K562 (cell line): ENCODE measurements at regions not wholly inside any gene's neighbourhood (a gene's known extent, or its start where the extent isn't known, plus 50 kb on each side); places are given as distances from the start of the nearest gene placed in this dataset.

Experiments
- ATAC-seq: fragments of 200-7000 bp; cut with Tn5 transposase; 3 replicates; pipeline ENCODE4 v1.9.1; 2020; ENCODE audit warnings: moderate library complexity
- BruUV-seq: library from RNA; stranded (reverse); fragments of 400-500 nt; replicated peaks from 2 replicates; lab custom pipeline; 2021; lab: Mats Ljungman, UMichigan
- CTCF ChIA-PET: fragments of 300-600 bp; formaldehyde crosslinking; extraction: SDS; loops from one replicate; lab custom pipeline; 2021; ENCODE audit warnings: low intra/inter-chr PET ratio; lab: Yijun Ruan, JAX
- POLR2A ChIA-PET: fragments of 300-600, 350-650 bp; sonication (Branson Sonifier 250); formaldehyde crosslinking; extraction: SDS; loops from one replicate; lab custom pipeline; 2021; ENCODE audit warnings: antibody characterized with exemption, inconsistent platforms; lab: Yijun Ruan, JAX
- DNase-seq, 4 experiments: peaks; one replicate each; pipeline versions ENCODE4 v3.0.0 to v3.0.0-alpha.2; 2011 to 2018; ENCODE audit warnings: low spot score in 3 of 4, mixed read lengths in 3 of 4; ENCODE audit errors: extremely low read depth in 1 of 4
- FAIRE-seq: peaks from 2 replicates; lab custom pipeline; 2011; peaks lifted over from hg19 to GRCh38; lab: Jason Lieb, UNC
- H2AFZ ChIP-seq: 2 replicates; pipeline ENCODE4 v1.6.0; 2011; ENCODE audit warnings: low read depth, low read length, control low read depth, inconsistent platforms
- H3K27ac ChIP-seq: fragments of 200-600 bp; 3 replicates; pipeline ENCODE4 v1.8.0; 2011; ENCODE audit warnings: low read depth, mild to moderate bottlenecking, control low read depth, inconsistent platforms, low read length, moderate library complexity, mixed read lengths; ENCODE audit errors: extremely low read depth
- H3K27me3 ChIP-seq, 2 experiments: fragments of 300-600 bp in 1 of 2; 2 replicates in 1 of 2; 3 replicates in 1 of 2; pipeline versions ENCODE4 v1.6.0 to v1.8.0; 2011; ENCODE audit warnings: inconsistent platforms in 2 of 2, low read length in 2 of 2, mild to moderate bottlenecking in 1 of 2, mixed read lengths in 1 of 2, moderate library complexity in 1 of 2; ENCODE audit not compliant: control insufficient read depth in 2 of 2, insufficient read depth in 2 of 2
- H3K36me3 ChIP-seq: fragments of 300-600 bp; 3 replicates; pipeline ENCODE4 v1.8.0; 2011; ENCODE audit warnings: mild to moderate bottlenecking, low read length, inconsistent platforms; ENCODE audit not compliant: control insufficient read depth, insufficient read depth
- H3K4me1 ChIP-seq, 2 experiments: fragments of 200-600 bp in 1 of 2; replicated peaks in 1 of 2; 2 replicates in 1 of 2; 3 replicates in 1 of 2; pipeline versions ENCODE4 v1.5.1 to v1.8.0; 2011; ENCODE audit warnings: inconsistent platforms in 2 of 2, low read length in 2 of 2, mild to moderate bottlenecking in 1 of 2, mixed read lengths in 1 of 2, moderate library complexity in 1 of 2; ENCODE audit not compliant: control insufficient read depth in 2 of 2, insufficient read depth in 2 of 2
- H3K4me2 ChIP-seq: 2 replicates; pipeline ENCODE4 v1.6.1; 2011; ENCODE audit warnings: low read length, control low read depth, inconsistent platforms, mixed read lengths; ENCODE audit not compliant: insufficient read depth
- H3K4me3 ChIP-seq: fragments of 200-600 bp; sonication (generic), shearing (Covaris generic); 2 replicates; pipeline ENCODE4 v1.5.1; 2016; ENCODE audit warnings: control low read depth, inconsistent platforms
- H3K79me2 ChIP-seq: fragments of 200-600 bp; 3 replicates; pipeline ENCODE4 v1.8.0; 2011; ENCODE audit warnings: low read length, inconsistent platforms; ENCODE audit not compliant: control insufficient read depth, insufficient read depth
- H3K9ac ChIP-seq, 2 experiments: 2 replicates each; pipeline versions ENCODE4 v1.6.0 to v1.6.1; 2011; ENCODE audit warnings: low read depth in 2 of 2, low read length in 2 of 2, control low read depth in 1 of 2, inconsistent platforms in 1 of 2, mild to moderate bottlenecking in 1 of 2, mixed read lengths in 1 of 2; ENCODE audit not compliant: insufficient read depth in 1 of 2
- H3K9me1 ChIP-seq: one replicate; pipeline ENCODE4 v1.6.0; 2011; ENCODE audit warnings: inconsistent platforms, mild to moderate bottlenecking, low read length, moderate library complexity; ENCODE audit not compliant: control insufficient read depth, insufficient read depth
- H3K9me3 ChIP-seq: replicated peaks from 2 replicates; pipeline ENCODE4 v1.5.1; 2011; ENCODE audit warnings: low read depth, low read length, inconsistent platforms; ENCODE audit not compliant: control insufficient read depth, insufficient read depth
- H4K20me1 ChIP-seq: replicated peaks from 2 replicates; pipeline ENCODE4 v1.6.1; 2011; ENCODE audit warnings: low read length, inconsistent platforms, mixed read lengths; ENCODE audit not compliant: control insufficient read depth, insufficient read depth
- GTF2A2 ChIP-seq: IDR thresholded peaks from 2 replicates; pipeline ENCODE4 v1.6.1; 2016; ENCODE audit warnings: mild to moderate bottlenecking, missing genetic modification characterization, missing compliant biosample characterization
- GTF2F1 ChIP-seq: IDR thresholded peaks from 2 replicates; pipeline ENCODE4 v1.6.1; 2011; ENCODE audit warnings: low read depth, low read length, improper control_type of control experiment
- HLTF ChIP-seq: fragments of 450-650 bp; IDR thresholded peaks from 2 replicates; pipeline ENCODE4 v1.6.1; 2016
- ILF3 ChIP-seq: fragments of 450-650 bp; IDR thresholded peaks from 2 replicates; pipeline ENCODE4 v1.6.1; 2018; ENCODE audit warnings: antibody characterized with exemption, mild to moderate bottlenecking, moderate library complexity, borderline replicate concordance
- MAFG ChIP-seq: fragments of 450-650 bp; conservative IDR thresholded peaks from 2 replicates; pipeline ENCODE4 v1.6.1; 2016; ENCODE audit warnings: missing genetic modification characterization, missing compliant biosample characterization
- MEF2D ChIP-seq: conservative IDR thresholded peaks from 2 replicates; pipeline ENCODE4 v1.6.1; 2016; ENCODE audit warnings: low read depth, missing genetic modification characterization, missing compliant biosample characterization
- RAD21 ChIP-seq, 2 experiments: fragments of 250-450 bp in 1 of 2; fragments of 450-650 bp in 1 of 2; sonication (Bioruptor Pico) in 1 of 2; formaldehyde crosslinking in 1 of 2; IDR thresholded peaks in 1 of 2; conservative IDR thresholded peaks in 1 of 2; 2 replicates each; pipeline versions ENCODE4 v1.4.0 to v1.8.0; 2020 to 2022; ENCODE audit warnings: mild to moderate bottlenecking in 2 of 2, moderate library complexity in 1 of 2
- RBM17 ChIP-seq: fragments of 200-400 bp; formaldehyde crosslinking; IDR thresholded peaks from 2 replicates; pipeline ENCODE4 v1.6.1; 2017; ENCODE audit warnings: low read depth, mild to moderate bottlenecking, low read length, borderline replicate concordance
- SREBF1 ChIP-seq: fragments of 150-350 bp; IDR thresholded peaks from 2 replicates; pipeline ENCODE4 v1.6.1; 2014; ENCODE audit warnings: antibody characterized with exemption, low read depth, low read length, borderline replicate concordance
- SREBF2 ChIP-seq: sonication (generic); formaldehyde crosslinking; IDR thresholded peaks from 2 replicates; pipeline ENCODE4 v1.4.0; 2020; ENCODE audit warnings: mild to moderate bottlenecking, missing genetic modification reagents
- SRSF3 ChIP-seq: fragments of 200-400 bp; formaldehyde crosslinking; IDR thresholded peaks from 2 replicates; pipeline ENCODE4 v1.6.1; 2016; ENCODE audit warnings: mild to moderate bottlenecking, low read length, moderate library complexity; ENCODE audit not compliant: insufficient read depth
- TEAD4 ChIP-seq, 2 experiments: sonication (generic) in 1 of 2; formaldehyde crosslinking in 1 of 2; IDR thresholded peaks; 2 replicates each; pipeline versions ENCODE4 v1.6.1 to v1.8.0; 2012 to 2022; ENCODE audit warnings: borderline replicate concordance in 1 of 2, inconsistent platforms in 1 of 2, low read length in 1 of 2, mild to moderate bottlenecking in 1 of 2, missing genetic modification reagents in 1 of 2
- TFAM ChIP-seq: fragments of 250-450 bp; sonication (Bioruptor Pico); conservative IDR thresholded peaks from 2 replicates; pipeline ENCODE4 v1.5.0; 2021; ENCODE audit warnings: mild to moderate bottlenecking, moderate library complexity
- WGBS: fragments of 100-300 bp; shearing (Covaris generic); methylation state at CpG from one replicate; pipeline ENCODE4 v1.1.6; 2016; ENCODE audit warnings: low coverage, mixed read lengths; ENCODE audit not compliant: insufficient coverage; ENCODE audit errors: missing lambda C conversion rate; 5-methylcytosine and 5-hydroxymethylcytosine counted together
- in situ Hi-C: fragments of 300-500 bp; cut with MboI; formaldehyde crosslinking; loops from 4 replicates; pipeline ENCODE4 v1.15.0; 2018; ENCODE audit warnings: inconsistent platforms, mixed read lengths
- intact Hi-C: fragments of 100-400 bp; cut with micrococcal nuclease; formaldehyde crosslinking; loops from 2 replicates; pipeline ENCODE4 v1.14.2; 2022
- TF ChIP-seq, protein P1 (sequence below): fragments of 450-650 bp; IDR thresholded peaks from 2 replicates; pipeline ENCODE4 v1.6.1; 2014; ENCODE audit warnings: low read depth, mild to moderate bottlenecking, moderate library complexity, borderline replicate concordance
- TF ChIP-seq, protein P2 (sequence below): sonication (generic); formaldehyde crosslinking; IDR thresholded peaks from 2 replicates; pipeline ENCODE4 v1.8.0; 2022; ENCODE audit warnings: mild to moderate bottlenecking, missing genetic modification reagents

DNA sequence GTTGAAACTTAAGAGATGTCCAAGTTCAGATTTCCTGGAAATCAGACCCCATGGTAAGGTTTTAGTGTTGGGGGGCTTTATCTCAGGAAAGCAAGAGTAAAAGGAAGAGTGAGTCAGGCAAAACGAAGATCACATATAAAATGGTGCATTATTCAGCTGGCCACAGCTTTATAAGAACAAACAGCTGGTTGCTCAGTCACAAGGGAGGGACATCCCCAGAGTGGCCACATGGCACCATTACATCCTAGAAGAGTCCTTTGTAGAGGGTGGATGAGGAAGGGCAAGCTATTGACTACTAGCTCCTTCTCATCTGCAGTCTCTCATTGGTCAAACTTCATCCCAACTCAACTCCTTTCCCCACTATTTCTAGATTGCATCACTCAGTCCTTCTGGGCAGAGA is 68.3 kb upstream of the COL8A1 start:
- in situ Hi-C loops: no loop called here
- WGBS: 0% methylated on average over 1 of the region's 1 CpG

DNA sequence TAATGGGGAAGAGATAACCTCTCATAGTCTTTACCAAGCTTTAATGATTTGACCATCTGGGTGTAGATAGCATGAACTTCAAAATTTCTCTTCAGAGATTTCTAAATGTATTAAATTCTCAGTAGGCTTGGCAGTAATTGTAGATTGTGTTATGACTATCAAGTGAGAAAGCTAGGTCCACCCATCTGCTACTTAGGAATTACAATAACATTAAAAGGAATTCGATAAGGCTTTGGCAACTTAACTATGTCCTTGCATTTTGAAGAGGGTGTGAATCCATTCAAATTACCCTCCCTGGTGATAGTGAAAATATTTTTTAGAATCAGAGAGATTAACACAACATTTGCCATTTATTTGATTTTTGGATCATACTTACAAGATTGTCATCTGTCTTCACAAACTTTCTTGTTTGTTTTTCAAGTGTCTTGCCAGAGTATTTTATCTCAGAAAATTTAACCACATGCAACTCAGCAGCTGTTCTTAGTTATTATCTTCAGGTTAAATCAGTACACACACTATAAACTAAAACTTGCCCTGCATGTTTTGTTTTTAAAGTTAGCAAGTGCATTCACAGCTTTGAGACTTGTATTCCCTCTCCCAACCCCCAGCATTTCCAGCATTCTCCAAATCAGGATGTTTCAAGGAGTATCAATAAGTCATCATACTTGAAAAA is 69.6 kb upstream of the COL8A1 start:
- Histone ChIP-seq H3K27me3 (no peaks in the 10 kb centered on the region), H3K9ac (no peak overlapping the region), H3K9me1 (no peaks in the 10 kb centered on the region), H3K4me2 (no peak overlapping the region), H2AFZ (no peak overlapping the region), H3K79me2 (no peaks in the 10 kb centered on the region), H3K9me3 (no peaks in the 10 kb centered on the region), H3K36me3 (no peaks in the 10 kb centered on the region), H3K4me3 (no peak overlapping the region), H4K20me1 (no peaks in the 10 kb centered on the region), H3K27ac (no peak overlapping the region), H3K4me1 (no peaks in the 10 kb centered on the region)
- intact Hi-C loops (no loop called here), in situ Hi-C loops (no loop called here)
- FAIRE-seq (no peak), DNase-seq (no peak), ATAC-seq (no peak)
- POLR2A ChIA-PET: no interaction called here
- WGBS: 0% methylated on average over 1 of the region's 1 CpG
- BruUV-seq: no TSS peak
- CTCF ChIA-PET: no interaction called here
- no peak for TF ChIP-seq HLTF
- no peak for TF ChIP-seq MEF2D (tag)
- no peak for TF ChIP-seq SREBF2 (CRISPR knock-in tag)
- no peak for TF ChIP-seq TFAM (CRISPR knock-in tag)
- no peak for TF ChIP-seq SRSF3
- TF ChIP-seq RBM17: no peak
- TF ChIP-seq, protein P1, sequence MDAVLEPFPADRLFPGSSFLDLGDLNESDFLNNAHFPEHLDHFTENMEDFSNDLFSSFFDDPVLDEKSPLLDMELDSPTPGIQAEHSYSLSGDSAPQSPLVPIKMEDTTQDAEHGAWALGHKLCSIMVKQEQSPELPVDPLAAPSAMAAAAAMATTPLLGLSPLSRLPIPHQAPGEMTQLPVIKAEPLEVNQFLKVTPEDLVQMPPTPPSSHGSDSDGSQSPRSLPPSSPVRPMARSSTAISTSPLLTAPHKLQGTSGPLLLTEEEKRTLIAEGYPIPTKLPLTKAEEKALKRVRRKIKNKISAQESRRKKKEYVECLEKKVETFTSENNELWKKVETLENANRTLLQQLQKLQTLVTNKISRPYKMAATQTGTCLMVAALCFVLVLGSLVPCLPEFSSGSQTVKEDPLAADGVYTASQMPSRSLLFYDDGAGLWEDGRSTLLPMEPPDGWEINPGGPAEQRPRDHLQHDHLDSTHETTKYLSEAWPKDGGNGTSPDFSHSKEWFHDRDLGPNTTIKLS: no peak
- TF ChIP-seq GTF2F1: no peak
- TF ChIP-seq, protein P2, sequence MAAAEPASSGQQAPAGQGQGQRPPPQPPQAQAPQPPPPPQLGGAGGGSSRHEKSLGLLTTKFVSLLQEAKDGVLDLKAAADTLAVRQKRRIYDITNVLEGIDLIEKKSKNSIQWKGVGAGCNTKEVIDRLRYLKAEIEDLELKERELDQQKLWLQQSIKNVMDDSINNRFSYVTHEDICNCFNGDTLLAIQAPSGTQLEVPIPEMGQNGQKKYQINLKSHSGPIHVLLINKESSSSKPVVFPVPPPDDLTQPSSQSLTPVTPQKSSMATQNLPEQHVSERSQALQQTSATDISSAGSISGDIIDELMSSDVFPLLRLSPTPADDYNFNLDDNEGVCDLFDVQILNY: no peak
- no peak for TF ChIP-seq TEAD4 (IDR thresholded peaks at IDR 0.05; ENCODE audit: low read length)
- TF ChIP-seq TEAD4 (CRISPR knock-in tag; IDR thresholded peaks at IDR 0.05; ENCODE audit: borderline replicate concordance): no peak
- no peak for TF ChIP-seq GTF2A2 (tag)
- no peak for TF ChIP-seq SREBF1
- no peak for TF ChIP-seq MAFG (tag)
- TF ChIP-seq ILF3: no peak

More for the DNA sequence above, 68.3 kb upstream of the COL8A1 start:
- H3K4me1 ChIP-seq: no peaks in the 10 kb centered on the region
- H3K9me1 ChIP-seq: no peaks in the 10 kb centered on the region
- no peak overlapping the region for H3K9ac ChIP-seq
- ATAC-seq (no peak), DNase-seq (no peak), FAIRE-seq (no peak)
- H3K4me2 ChIP-seq: no peak overlapping the region
- intact Hi-C loops: no loop called here
- no TSS peak for BruUV-seq
- H3K36me3 ChIP-seq: no peaks in the 10 kb centered on the region
- ChIA-PET POLR2A (no interaction called here), CTCF (no interaction called here)
- no peaks in the 10 kb centered on the region for H3K27me3 ChIP-seq
- H2AFZ ChIP-seq: no peak overlapping the region
- H3K27ac ChIP-seq: no peak overlapping the region
- no peak overlapping the region for H3K4me3 ChIP-seq
- H3K9me3 ChIP-seq: no peaks in the 10 kb centered on the region
- TF ChIP-seq RAD21 (CRISPR knock-in tag; conservative IDR thresholded peaks at IDR 0.05 in 1 of 2, IDR thresholded peaks at IDR 0.05 in 1 of 2): no peak
- H3K79me2 ChIP-seq: no peaks in the 10 kb centered on the region
- H4K20me1 ChIP-seq: no peaks in the 10 kb centered on the region
